Skin epidermis (tissue), 12 donors: ENCODE measurements at regions not wholly inside any gene's neighbourhood (a gene's known extent, or its start where the extent isn't known, plus 50 kb on each side); places are given as distances from the start of the nearest gene placed in this dataset.

Source experiments
- H3K27ac ChIP-seq, 21 experiments: fragments of 200-600 bp; sonication (generic) in 11 of 21; one replicate each; pipeline ENCODE4 v1.5.0; 2020; ENCODE audit warnings: mild to moderate bottlenecking in 3 of 21, inconsistent platforms in 2 of 21, moderate library complexity in 2 of 21
- H3K4me3 ChIP-seq, 7 experiments: fragments of 200-600 bp; sonication (generic) in 2 of 7; one replicate each; pipeline ENCODE4 v1.5.0; 2020; ENCODE audit warnings: inconsistent platforms in 2 of 7, mild to moderate bottlenecking in 2 of 7, moderate library complexity in 1 of 7

- Histone ChIP-seq H3K4me3 (no peak overlapping the region), H3K27ac (no peak overlapping the region)
Observed at GRCh38 chr6:92568541-92568940, 850.8 kb downstream of the EPHA7 start.

DNA sequence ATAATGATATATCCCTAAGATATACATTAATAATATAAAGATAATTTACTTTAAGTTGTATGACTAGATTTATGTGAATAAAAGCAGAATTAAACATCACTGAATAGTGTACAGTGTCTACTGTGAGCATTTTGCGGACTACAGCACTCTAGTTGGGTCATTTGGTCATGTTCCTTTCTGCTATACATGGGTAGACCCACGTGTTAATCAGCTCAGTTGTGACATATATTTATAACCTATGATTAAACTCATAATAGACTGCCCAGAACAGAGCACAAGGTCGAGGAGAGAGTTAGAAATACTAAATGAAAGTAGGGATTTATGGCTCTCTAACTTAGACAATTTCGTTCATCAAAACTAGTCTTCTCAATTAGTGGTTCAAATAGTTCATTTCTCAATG lies 852.7 kb downstream of the EPHA7 start:
- no peak overlapping the region for H3K4me3 ChIP-seq
- H3K27ac ChIP-seq: no peak overlapping the region

- no peak overlapping the region for H3K27ac ChIP-seq
- no peak overlapping the region for H3K4me3 ChIP-seq
Observed at GRCh38 chr6:92564376-92564775, 855.0 kb downstream of the EPHA7 start.

GRCh38 chr6:92559611-92560010 lies 859.7 kb downstream of the EPHA7 start:
- Histone ChIP-seq H3K4me3 (no peak overlapping the region), H3K27ac (no peak overlapping the region)

DNA sequence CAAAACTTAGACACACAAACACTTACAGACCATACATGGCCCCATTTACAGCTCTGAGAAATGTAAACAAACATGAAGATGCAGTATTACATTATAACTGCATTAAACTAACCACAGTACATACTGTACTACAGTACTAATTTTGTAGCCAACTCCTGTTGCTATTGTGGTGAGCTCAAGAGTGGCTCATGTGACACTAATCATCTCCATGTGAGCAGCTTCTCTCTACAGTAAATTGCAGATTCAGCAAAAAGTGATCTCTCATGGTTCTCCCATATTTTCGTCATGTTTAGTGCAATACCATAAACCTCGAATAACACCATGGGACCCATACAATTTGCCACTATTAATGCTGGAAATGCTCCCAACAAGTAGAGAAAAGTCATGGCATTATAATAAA lies 860.4 kb downstream of the EPHA7 start:
- Histone ChIP-seq H3K27ac (no peak overlapping the region), H3K4me3 (no peak overlapping the region)

GRCh38 chr6:92550501-92550900 lies 868.9 kb downstream of the EPHA7 start:
- no peak overlapping the region for H3K4me3 ChIP-seq
- no peak overlapping the region for H3K27ac ChIP-seq

DNA sequence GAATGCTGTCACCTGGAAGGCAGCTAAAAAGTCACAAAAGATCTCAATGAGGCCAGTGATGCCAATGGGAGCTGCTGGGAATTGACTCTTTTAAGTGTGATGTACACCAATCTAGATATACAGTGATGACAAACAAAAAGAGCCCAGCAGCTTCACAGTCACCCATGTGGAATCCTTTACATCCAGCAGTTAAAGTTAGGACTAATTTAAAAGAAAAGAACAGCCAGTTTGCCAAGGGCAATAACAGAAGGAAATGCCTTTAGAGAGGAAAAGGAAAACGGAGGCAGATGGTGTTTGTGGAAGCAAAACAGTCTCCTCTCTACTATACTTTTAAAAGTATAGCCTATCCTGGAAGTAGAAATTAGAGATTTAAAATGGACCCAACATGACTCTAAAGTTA lies 873.5 kb downstream of the EPHA7 start:
- H3K27ac ChIP-seq: peak overlapping the region in 1 of 21 experiments; percentile 63
- no peak overlapping the region for H3K4me3 ChIP-seq

DNA sequence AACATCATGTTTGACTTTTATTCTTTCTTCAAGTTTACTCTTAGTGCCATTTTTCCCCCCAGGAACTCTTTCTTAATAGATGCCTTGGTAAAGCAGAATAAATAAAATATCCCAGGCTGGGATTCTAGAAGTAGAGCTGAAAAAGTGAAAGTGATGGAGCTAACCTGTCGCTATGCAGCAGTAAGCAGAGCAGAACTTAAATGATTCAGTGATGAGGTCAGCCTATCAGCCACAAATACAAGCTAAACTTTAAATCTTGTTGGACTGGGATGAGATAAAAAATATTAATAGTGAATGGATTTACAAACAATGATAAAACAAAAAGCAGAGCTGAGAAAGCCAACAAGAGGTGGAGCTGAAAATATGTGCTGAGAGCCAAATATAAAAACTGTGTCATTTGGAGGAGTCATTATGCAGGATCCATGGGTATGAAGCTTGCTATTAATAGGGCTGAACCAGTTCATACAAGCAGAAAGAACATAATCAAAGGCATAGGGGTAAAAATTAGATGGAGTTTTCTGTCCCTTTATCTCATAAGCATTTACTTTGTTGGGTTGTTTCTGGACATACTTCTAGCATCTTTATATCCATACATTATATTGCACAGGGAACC lies 877.8 kb downstream of the EPHA7 start:
- Histone ChIP-seq H3K4me3 (no peak overlapping the region), H3K27ac (no peak overlapping the region)

DNA sequence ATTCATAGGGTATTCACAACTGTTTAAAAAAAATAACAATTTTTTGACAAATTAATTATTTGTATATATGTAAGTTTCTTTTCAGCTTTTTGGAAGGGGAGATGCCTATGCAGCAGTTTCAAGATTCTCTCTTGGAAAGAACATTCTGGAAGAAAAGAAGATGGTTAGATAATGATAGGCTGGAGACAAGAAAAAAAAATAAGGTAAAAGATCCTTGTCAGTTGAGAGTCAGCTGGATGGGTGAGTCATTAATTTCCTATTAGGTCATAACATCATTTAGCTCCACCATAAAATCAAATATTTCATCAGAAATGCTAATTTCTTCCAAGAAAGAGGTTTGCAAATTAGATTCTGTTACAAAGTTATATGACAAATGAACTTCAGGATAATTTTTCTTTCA lies 880.4 kb downstream of the EPHA7 start:
- peak overlapping the region in 2 of 21 experiments; percentile 10 to 11 for H3K27ac ChIP-seq

DNA sequence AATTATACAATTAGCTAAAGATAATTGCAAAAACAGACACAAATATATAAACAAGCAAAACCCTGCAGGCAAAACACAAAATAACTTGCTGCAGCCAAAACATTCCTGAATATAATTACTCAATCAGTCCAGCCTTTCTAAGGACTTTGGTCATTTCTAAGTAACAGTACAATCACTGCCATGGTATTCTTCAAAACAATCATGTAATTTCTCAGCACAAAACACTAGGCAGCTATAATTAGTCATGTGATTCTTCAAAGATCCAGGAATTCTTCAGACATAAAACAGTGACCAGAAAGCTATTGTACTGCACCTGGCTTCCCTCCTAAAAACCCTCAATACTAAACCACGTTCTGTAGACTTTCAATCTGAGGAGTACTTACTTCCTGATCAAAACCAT lies 881.1 kb downstream of the EPHA7 start:
- peak overlapping the region in 1 of 21 experiments; percentile 12 for H3K27ac ChIP-seq
- H3K4me3 ChIP-seq: no peak overlapping the region

More for the DNA sequence above, 880.4 kb downstream of the EPHA7 start:
- H3K4me3 ChIP-seq: no peak overlapping the region

GRCh38 chr6:92534109-92534508 lies 885.2 kb downstream of the EPHA7 start:
- Histone ChIP-seq H3K27ac (no peak overlapping the region), H3K4me3 (no peak overlapping the region)

GRCh38 chr6:92522589-92522988 lies 896.8 kb downstream of the EPHA7 start:
- H3K4me3 ChIP-seq: no peak overlapping the region
- H3K27ac ChIP-seq: no peak overlapping the region

- Histone ChIP-seq H3K4me3 (no peak overlapping the region), H3K27ac (no peak overlapping the region)
Observed at GRCh38 chr6:92521553-92521952, 897.8 kb downstream of the EPHA7 start.

DNA sequence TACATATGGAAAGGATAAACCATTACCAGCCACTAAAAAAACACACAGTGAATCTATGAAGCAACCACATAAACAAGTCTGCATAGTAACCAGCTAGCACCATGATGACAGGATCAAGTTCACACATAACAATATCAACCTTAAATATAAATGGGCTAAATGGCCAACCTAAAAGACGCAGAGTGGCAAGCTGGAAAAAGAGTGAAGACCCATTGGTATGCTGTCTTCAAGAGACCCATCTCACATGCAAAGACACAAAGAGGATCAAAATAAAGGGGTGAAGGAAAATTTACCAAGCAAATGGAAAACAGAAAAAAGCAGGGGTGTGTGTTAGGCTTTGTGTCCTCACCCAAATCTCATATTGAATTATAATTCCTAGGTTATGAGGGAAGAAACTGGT lies 909.2 kb downstream of the EPHA7 start:
- no peak overlapping the region for H3K4me3 ChIP-seq
- H3K27ac ChIP-seq: no peak overlapping the region

- Histone ChIP-seq H3K27ac (no peak overlapping the region), H3K4me3 (no peak overlapping the region)
Observed at GRCh38 chr6:92507552-92507951, 911.8 kb downstream of the EPHA7 start.

DNA sequence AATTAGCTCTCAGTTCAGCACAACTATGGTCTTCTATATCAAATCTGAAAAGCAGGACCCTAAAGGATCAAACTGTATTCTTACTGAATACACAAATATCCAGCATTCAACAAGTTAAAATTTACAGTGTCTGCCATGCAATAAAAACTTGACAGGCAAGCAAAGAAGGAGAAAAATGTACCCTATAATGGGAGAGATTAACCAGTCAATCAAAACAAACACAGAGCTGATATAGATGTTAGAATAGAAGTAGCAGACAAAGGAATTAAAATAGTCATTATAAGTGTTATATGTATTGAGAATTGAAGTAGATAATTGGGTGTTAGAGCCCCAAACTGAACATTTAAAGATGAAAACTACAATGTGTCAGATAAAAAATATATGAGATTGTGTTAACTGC lies 914.9 kb downstream of the EPHA7 start:
- no peak overlapping the region for H3K4me3 ChIP-seq
- H3K27ac ChIP-seq: no peak overlapping the region

- Histone ChIP-seq H3K4me3 (no peak overlapping the region), H3K27ac (no peak overlapping the region)
Observed at GRCh38 chr6:92497281-92497680, 922.1 kb downstream of the EPHA7 start.

DNA sequence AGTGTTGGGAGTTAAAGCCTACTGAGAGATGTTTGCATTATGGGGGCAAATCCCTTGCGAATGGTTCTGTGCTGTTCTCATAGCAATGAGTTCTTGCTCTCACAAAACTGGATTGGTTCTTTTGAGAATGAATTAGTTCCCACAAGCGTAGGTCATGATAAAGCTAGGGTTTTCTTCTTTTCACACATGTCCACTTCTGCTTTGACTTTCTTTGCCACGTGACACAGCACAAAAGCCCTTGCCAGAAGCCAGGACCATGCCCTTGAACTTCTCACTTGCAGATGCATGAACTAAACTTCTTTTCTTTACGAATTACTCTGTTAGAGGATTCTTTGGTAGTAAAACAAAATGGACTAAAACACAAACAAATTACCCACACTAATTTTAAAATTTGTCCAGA lies 922.8 kb downstream of the EPHA7 start:
- Histone ChIP-seq H3K27ac (no peak overlapping the region), H3K4me3 (no peak overlapping the region)

GRCh38 chr6:92495242-92495641 lies 924.1 kb downstream of the EPHA7 start:
- no peak overlapping the region for H3K4me3 ChIP-seq

GRCh38 chr6:92485487-92485886 lies 933.9 kb downstream of the EPHA7 start:
- Histone ChIP-seq H3K4me3 (no peak overlapping the region), H3K27ac (no peak overlapping the region)

More at GRCh38 chr6:92495242-92495641, 924.1 kb downstream of the EPHA7 start:
- no peak overlapping the region for H3K27ac ChIP-seq

GRCh38 chr6:92479831-92480230 lies 939.5 kb downstream of the EPHA7 start:
- no peak overlapping the region for H3K27ac ChIP-seq

GRCh38 chr6:92473056-92473455 lies 946.3 kb downstream of the EPHA7 start:
- Histone ChIP-seq H3K4me3 (no peak overlapping the region), H3K27ac (no peak overlapping the region)

More at GRCh38 chr6:92479831-92480230, 939.5 kb downstream of the EPHA7 start:
- H3K4me3 ChIP-seq: no peak overlapping the region
